IMR-90 (cell line): ENCODE measurements at regions not wholly inside any gene's neighbourhood (a gene's known extent, or its start where the extent isn't known, plus 50 kb on each side); places are given as distances from the start of the nearest gene placed in this dataset.

ENCODE experiments used
- ATAC-seq: fragments of 200-7000 bp; cut with Tn5 transposase; 2 replicates; pipeline ENCODE4 v1.9.1; 2020; ENCODE audit warnings: low read depth, mild to moderate bottlenecking, moderate library complexity
- BruUV-seq: library from RNA; stranded (reverse); fragments of 400-500 nt; replicated peaks from 2 replicates; lab custom pipeline; 2021; lab: Mats Ljungman, UMichigan
- CTCF ChIA-PET: fragments of 300-600 bp; formaldehyde crosslinking; extraction: SDS; loops from one replicate; lab custom pipeline; 2021; ENCODE audit warnings: antibody characterized with exemption; lab: Yijun Ruan, JAX
- POLR2A ChIA-PET: fragments of 300-600 bp; sonication (Branson Sonifier 250); formaldehyde crosslinking; loops from one replicate; lab custom pipeline; 2022; ENCODE audit warnings: antibody characterized with exemption; ENCODE audit not compliant: unreplicated experiment; lab: Charles Lee
- DNase-seq: peaks from one replicate; pipeline ENCODE4 v3.0.0; 2013
- H2AFZ ChIP-seq: replicated peaks from 2 replicates; pipeline ENCODE3; 2013; ENCODE audit warnings: low read length, mild to moderate bottlenecking; ENCODE audit not compliant: poor library complexity
- H2AK5ac ChIP-seq: 2 replicates; pipeline ENCODE4 v1.6.1; 2013; ENCODE audit warnings: low read depth, low read length, inconsistent platforms
- H2AK9ac ChIP-seq: replicated peaks from 2 replicates; pipeline ENCODE3; 2013; ENCODE audit warnings: mild to moderate bottlenecking, low read depth, low read length, moderate library complexity; ENCODE audit not compliant: poor library complexity
- H2BK120ac ChIP-seq: 2 replicates; pipeline ENCODE4 v1.6.1; 2013; ENCODE audit warnings: low read depth, low read length, inconsistent platforms
- H2BK15ac ChIP-seq: 3 replicates; pipeline ENCODE4 v1.6.1; 2013; ENCODE audit warnings: low read depth, low read length, inconsistent platforms
- H2BK20ac ChIP-seq: 2 replicates; pipeline ENCODE4 v1.6.1; 2013; ENCODE audit warnings: low read depth, mild to moderate bottlenecking, inconsistent platforms, low read length, moderate library complexity
- H2BK5ac ChIP-seq: 2 replicates; pipeline ENCODE4 v1.6.1; 2013; ENCODE audit warnings: mild to moderate bottlenecking, low read depth, low read length, inconsistent platforms; ENCODE audit not compliant: poor library complexity, severe bottlenecking
- H3K14ac ChIP-seq: replicated peaks from 2 replicates; pipeline ENCODE4 v1.6.1; 2013; ENCODE audit warnings: low read depth, low read length, inconsistent platforms
- H3K18ac ChIP-seq: 2 replicates; pipeline ENCODE4 v1.6.1; 2013; ENCODE audit warnings: low read depth, low read length, control low read depth
- H3K23ac ChIP-seq: 2 replicates; pipeline ENCODE4 v1.6.1; 2013; ENCODE audit warnings: low read depth, low read length, inconsistent platforms
- H3K27ac ChIP-seq: 2 replicates; pipeline ENCODE4 v1.5.1; 2013; ENCODE audit warnings: mild to moderate bottlenecking, control low read depth, low read length; ENCODE audit not compliant: insufficient read depth
- H3K27me3 ChIP-seq: 2 replicates; pipeline ENCODE4 v1.6.1; 2013; ENCODE audit warnings: low read length; ENCODE audit not compliant: control insufficient read depth, insufficient read depth
- H3K36me3 ChIP-seq: 2 replicates; pipeline ENCODE4 v1.6.1; 2013; ENCODE audit warnings: low read length, mixed read lengths; ENCODE audit not compliant: control insufficient read depth, insufficient read depth
- H3K4ac ChIP-seq: 2 replicates; pipeline ENCODE4 v1.6.1; 2013; ENCODE audit warnings: low read depth, low read length, inconsistent platforms
- H3K4me1 ChIP-seq: 2 replicates; pipeline ENCODE4 v1.6.1; 2013; ENCODE audit warnings: low read length, mixed read lengths; ENCODE audit not compliant: control insufficient read depth, insufficient read depth
- H3K4me2 ChIP-seq: 2 replicates; pipeline ENCODE4 v1.6.1; 2013; ENCODE audit warnings: low read depth, mild to moderate bottlenecking, control low read depth, low read length, moderate library complexity
- H3K4me3 ChIP-seq: 2 replicates; pipeline ENCODE4 v1.5.1; 2013; ENCODE audit warnings: low read depth, mild to moderate bottlenecking, control low read depth, low read length, moderate library complexity; ENCODE audit not compliant: insufficient read depth
- H3K56ac ChIP-seq: 2 replicates; pipeline ENCODE4 v1.6.1; 2013; ENCODE audit warnings: low read length, inconsistent platforms; ENCODE audit not compliant: insufficient read depth; ENCODE audit errors: extremely low read depth
- H3K79me1 ChIP-seq, 2 experiments: 2 replicates each; pipeline ENCODE4 v1.6.1; 2013; ENCODE audit warnings: low read length in 2 of 2, inconsistent platforms in 1 of 2, low read depth in 1 of 2
- H3K9ac ChIP-seq: 2 replicates; pipeline ENCODE4 v1.6.1; 2013; ENCODE audit warnings: low read depth, low read length, control low read depth
- H3K9me1 ChIP-seq: 2 replicates; pipeline ENCODE4 v1.6.1; 2013; ENCODE audit warnings: low read length, inconsistent platforms; ENCODE audit not compliant: insufficient read depth
- H3K9me3 ChIP-seq: 2 replicates; pipeline ENCODE4 v1.6.1; 2013; ENCODE audit warnings: low read length; ENCODE audit not compliant: control insufficient read depth, insufficient read depth
- H4K20me1 ChIP-seq: 2 replicates; pipeline ENCODE4 v1.6.1; 2013; ENCODE audit warnings: low read length, inconsistent platforms; ENCODE audit not compliant: insufficient read depth
- H4K5ac ChIP-seq: 2 replicates; pipeline ENCODE4 v1.6.1; 2013; ENCODE audit warnings: mild to moderate bottlenecking, low read depth, low read length, control low read depth
- H4K8ac ChIP-seq, 2 experiments: 2 replicates each; pipeline ENCODE4 v1.6.1; 2013; ENCODE audit warnings: low read depth in 2 of 2, low read length in 2 of 2, control low read depth in 1 of 2, inconsistent platforms in 1 of 2
- H4K91ac ChIP-seq: 2 replicates; pipeline ENCODE4 v1.6.1; 2013; ENCODE audit warnings: low read depth, low read length, inconsistent platforms; ENCODE audit not compliant: insufficient read depth
- BHLHE40 ChIP-seq: fragments of 150-350 bp; IDR thresholded peaks from 2 replicates; pipeline ENCODE4 v1.6.1; 2016; ENCODE audit warnings: mild to moderate bottlenecking, low read depth, low read length
- CEBPB ChIP-seq: IDR thresholded peaks from 2 replicates; pipeline ENCODE4 v1.6.1; 2012; ENCODE audit warnings: low read depth, low read length, improper control_type of control experiment
- CHD1 ChIP-seq: IDR thresholded peaks from 2 replicates; pipeline ENCODE4 v1.6.1; 2012; ENCODE audit warnings: low read depth, low read length, improper control_type of control experiment
- CTCF ChIP-seq: conservative IDR thresholded peaks from 2 replicates; pipeline ENCODE4 v1.5.1; 2012; ENCODE audit warnings: mild to moderate bottlenecking, low read depth, low read length, improper control_type of control experiment
- ELK1 ChIP-seq: fragments of 150-350 bp; IDR thresholded peaks from 2 replicates; pipeline ENCODE4 v1.6.1; 2016; ENCODE audit warnings: low read depth, mild to moderate bottlenecking, low read length, moderate library complexity, borderline replicate concordance
- FOS ChIP-seq: fragments of 150-350 bp; IDR thresholded peaks from 2 replicates; pipeline ENCODE4 v1.6.1; 2016; ENCODE audit warnings: low read depth, low read length
- MAFK ChIP-seq: IDR thresholded peaks from 2 replicates; pipeline ENCODE4 v1.6.1; 2012; ENCODE audit warnings: low read depth, low read length, improper control_type of control experiment
- MAZ ChIP-seq: IDR thresholded peaks from 2 replicates; pipeline ENCODE4 v1.6.1; 2012; ENCODE audit warnings: low read depth, mild to moderate bottlenecking, low read length, improper control_type of control experiment, moderate library complexity, borderline replicate concordance
- MXI1 ChIP-seq: IDR thresholded peaks from 2 replicates; pipeline ENCODE4 v1.6.1; 2012; ENCODE audit warnings: low read depth, mild to moderate bottlenecking, low read length, moderate library complexity, borderline replicate concordance
- POLR2A ChIP-seq: IDR thresholded peaks from 2 replicates; pipeline ENCODE4 v1.6.1; 2012; ENCODE audit warnings: mild to moderate bottlenecking, low read depth, low read length
- RAD21 ChIP-seq: IDR thresholded peaks from 2 replicates; pipeline ENCODE4 v1.6.1; 2012; ENCODE audit warnings: low read length, improper control_type of control experiment
- RCOR1 ChIP-seq: IDR thresholded peaks from 2 replicates; pipeline ENCODE4 v1.6.1; 2012; ENCODE audit warnings: mild to moderate bottlenecking, low read length, improper control_type of control experiment; ENCODE audit not compliant: insufficient replicate concordance
- SMC3 ChIP-seq: fragments of 150-350 bp; IDR thresholded peaks from 2 replicates; pipeline ENCODE4 v1.6.1; 2016; ENCODE audit warnings: low read depth, mild to moderate bottlenecking, antibody characterized with exemption, low read length, moderate library complexity
- USF2 ChIP-seq: fragments of 150-350 bp; IDR thresholded peaks from 2 replicates; pipeline ENCODE4 v1.6.1; 2017; ENCODE audit warnings: mild to moderate bottlenecking, antibody characterized with exemption, low read length, low read depth
- dilution Hi-C: fragments of 300-500 bp; cut with HindIII; formaldehyde crosslinking; loops from one replicate; pipeline ENCODE4 v1.14.3; 2018; ENCODE audit warnings: low sequenced_read_pairs; ENCODE audit not compliant: unreplicated experiment
- in situ Hi-C: fragments of 300-500 bp; cut with MboI; formaldehyde crosslinking; loops from 3 replicates; pipeline ENCODE4 v1.14.3; 2019; ENCODE audit warnings: low sequenced_read_pairs, inconsistent platforms, mixed read lengths
- intact Hi-C: fragments of 100-400 bp; cut with micrococcal nuclease; formaldehyde crosslinking; loops from 2 replicates; pipeline ENCODE4 v1.10.0; 2022

- intact Hi-C loops (no loop called here), in situ Hi-C loops (no loop called here), dilution Hi-C loops (no loop called here)
- H2BK5ac ChIP-seq, result no peak overlapping the region
- no peaks in the 10 kb centered on the region for H3K4me1 ChIP-seq
- ChIA-PET POLR2A (no interaction called here), CTCF (no interaction called here)
- no peak overlapping the region for H4K8ac ChIP-seq
- no peak overlapping the region for H2BK120ac ChIP-seq
- no peak overlapping the region for H3K4me2 ChIP-seq
- no peak for DNase-seq
- H3K9me3 ChIP-seq, result 0 out of 2 replicates have a peak, but pooled peaks cover 2% of the 10 kb centered on the region
- H3K14ac ChIP-seq, result no peak overlapping the region
- no peak overlapping the region for H2AK5ac ChIP-seq
- H3K27ac ChIP-seq, result no peak overlapping the region
- no peak overlapping the region for H2BK20ac ChIP-seq
- BruUV-seq, result no TSS peak
- H3K79me1 ChIP-seq, result no peaks in the 10 kb centered on the region
- ATAC-seq, result no peak
- no peak overlapping the region for H2AFZ ChIP-seq
- H4K5ac ChIP-seq, result no peak overlapping the region
- H3K36me3 ChIP-seq, result no peaks in the 10 kb centered on the region
- no peak overlapping the region for H3K23ac ChIP-seq
- H2AK9ac ChIP-seq, result no peak overlapping the region
- H3K18ac ChIP-seq, result no peak overlapping the region
- no peaks in the 10 kb centered on the region for H3K9me1 ChIP-seq
- no peak overlapping the region for H3K56ac ChIP-seq
- H4K91ac ChIP-seq, result no peak overlapping the region
- no peaks in the 10 kb centered on the region for H3K27me3 ChIP-seq
- H4K20me1 ChIP-seq, result no peaks in the 10 kb centered on the region
- no peak overlapping the region for H3K9ac ChIP-seq
- TF ChIP-seq MAFK (no peak), MAZ (no peak), CHD1 (no peak), RCOR1 (no peak), RAD21 (no peak), FOS (no peak), MXI1 (no peak), POLR2A (no peak), CEBPB (no peak), ELK1 (no peak), USF2 (no peak), BHLHE40 (no peak), SMC3 (no peak), CTCF (no peak)
- H2BK15ac ChIP-seq, result no peak overlapping the region
- H3K4me3 ChIP-seq, result no peak overlapping the region
- H3K4ac ChIP-seq, result no peak overlapping the region
Measured at GRCh38 chr13:67806796-67807195, 576.7 kb upstream of the PCDH9 start.
